Ovary (tissue), 3 donors: ENCODE measurements at regions not wholly inside any gene's neighbourhood (a gene's known extent, or its start where the extent isn't known, plus 50 kb on each side); places are given as distances from the start of the nearest gene placed in this dataset.

Experiments
- EP300 ChIP-seq: sonication (generic); formaldehyde crosslinking; IDR thresholded peaks from one replicate; pipeline ENCODE4 v1.6.1; 2017; ENCODE audit warnings: antibody characterized with exemption
- POLR2A ChIP-seq: fragments of 450-650 bp; IDR thresholded peaks from one replicate; pipeline ENCODE4 v1.6.1; 2017; ENCODE audit warnings: antibody characterized with exemption, mild to moderate bottlenecking, moderate library complexity
- TF ChIP-seq, protein P1 (sequence below), 3 donors: fragments of 450-650 bp in 2 of 3; fragments of 200-600 bp in 1 of 3; IDR thresholded peaks; one replicate each; pipeline versions ENCODE4 v1.5.1 to v1.8.0; 2016 to 2022; ENCODE audit warnings: antibody characterized with exemption in 3 of 3, mild to moderate bottlenecking in 1 of 3
- donor health status: DM: no; HTN: no; CAD: no.

DNA sequence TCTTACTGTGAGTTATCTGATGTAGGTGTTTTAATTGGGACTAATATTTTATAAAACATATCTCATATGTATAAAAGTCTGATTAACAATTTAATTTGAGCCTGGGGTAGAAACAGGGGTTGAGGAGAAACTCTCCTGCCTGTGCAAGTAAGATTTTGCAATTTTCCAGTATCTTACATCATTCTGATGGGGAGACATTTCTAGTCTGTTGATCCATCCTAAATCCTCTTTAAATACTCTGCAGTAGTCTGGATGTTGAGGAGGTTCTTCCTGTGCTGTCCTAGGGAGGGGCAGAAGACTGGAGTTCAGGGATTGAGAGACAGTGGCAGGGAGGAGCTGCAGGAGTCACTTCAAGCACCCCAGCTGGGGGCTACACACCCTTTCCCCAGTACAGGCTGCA, 287.8 kb downstream of the ADGRD1 start:
- TF ChIP-seq, protein P1, sequence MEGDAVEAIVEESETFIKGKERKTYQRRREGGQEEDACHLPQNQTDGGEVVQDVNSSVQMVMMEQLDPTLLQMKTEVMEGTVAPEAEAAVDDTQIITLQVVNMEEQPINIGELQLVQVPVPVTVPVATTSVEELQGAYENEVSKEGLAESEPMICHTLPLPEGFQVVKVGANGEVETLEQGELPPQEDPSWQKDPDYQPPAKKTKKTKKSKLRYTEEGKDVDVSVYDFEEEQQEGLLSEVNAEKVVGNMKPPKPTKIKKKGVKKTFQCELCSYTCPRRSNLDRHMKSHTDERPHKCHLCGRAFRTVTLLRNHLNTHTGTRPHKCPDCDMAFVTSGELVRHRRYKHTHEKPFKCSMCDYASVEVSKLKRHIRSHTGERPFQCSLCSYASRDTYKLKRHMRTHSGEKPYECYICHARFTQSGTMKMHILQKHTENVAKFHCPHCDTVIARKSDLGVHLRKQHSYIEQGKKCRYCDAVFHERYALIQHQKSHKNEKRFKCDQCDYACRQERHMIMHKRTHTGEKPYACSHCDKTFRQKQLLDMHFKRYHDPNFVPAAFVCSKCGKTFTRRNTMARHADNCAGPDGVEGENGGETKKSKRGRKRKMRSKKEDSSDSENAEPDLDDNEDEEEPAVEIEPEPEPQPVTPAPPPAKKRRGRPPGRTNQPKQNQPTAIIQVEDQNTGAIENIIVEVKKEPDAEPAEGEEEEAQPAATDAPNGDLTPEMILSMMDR (IDR thresholded peaks at IDR 0.05), result no peak
- TF ChIP-seq POLR2A (no peak), EP300 (no peak)
